K562 (cell line): ENCODE measurements at regions not wholly inside any gene's neighbourhood (a gene's known extent, or its start where the extent isn't known, plus 50 kb on each side); places are given as distances from the start of the nearest gene placed in this dataset.

Experiments
- ATAC-seq: fragments of 200-7000 bp; cut with Tn5 transposase; 3 replicates; pipeline ENCODE4 v1.9.1; 2020; ENCODE audit warnings: moderate library complexity
- BruUV-seq: library from RNA; stranded (reverse); fragments of 400-500 nt; replicated peaks from 2 replicates; lab custom pipeline; 2021; lab: Mats Ljungman, UMichigan
- CTCF ChIA-PET: fragments of 300-600 bp; formaldehyde crosslinking; extraction: SDS; loops from one replicate; lab custom pipeline; 2021; ENCODE audit warnings: low intra/inter-chr PET ratio; lab: Yijun Ruan, JAX
- POLR2A ChIA-PET: fragments of 300-600, 350-650 bp; sonication (Branson Sonifier 250); formaldehyde crosslinking; extraction: SDS; loops from one replicate; lab custom pipeline; 2021; ENCODE audit warnings: antibody characterized with exemption, inconsistent platforms; lab: Yijun Ruan, JAX
- DNase-seq, 4 experiments: peaks; one replicate each; pipeline versions ENCODE4 v3.0.0 to v3.0.0-alpha.2; 2011 to 2018; ENCODE audit warnings: low spot score in 3 of 4, mixed read lengths in 3 of 4; ENCODE audit errors: extremely low read depth in 1 of 4
- FAIRE-seq: peaks from 2 replicates; lab custom pipeline; 2011; peaks lifted over from hg19 to GRCh38; lab: Jason Lieb, UNC
- H2AFZ ChIP-seq: 2 replicates; pipeline ENCODE4 v1.6.0; 2011; ENCODE audit warnings: low read depth, low read length, control low read depth, inconsistent platforms
- H3K27ac ChIP-seq: fragments of 200-600 bp; 3 replicates; pipeline ENCODE4 v1.8.0; 2011; ENCODE audit warnings: low read depth, mild to moderate bottlenecking, control low read depth, inconsistent platforms, low read length, moderate library complexity, mixed read lengths; ENCODE audit errors: extremely low read depth
- H3K27me3 ChIP-seq, 2 experiments: fragments of 300-600 bp in 1 of 2; 2 replicates in 1 of 2; 3 replicates in 1 of 2; pipeline versions ENCODE4 v1.6.0 to v1.8.0; 2011; ENCODE audit warnings: inconsistent platforms in 2 of 2, low read length in 2 of 2, mild to moderate bottlenecking in 1 of 2, mixed read lengths in 1 of 2, moderate library complexity in 1 of 2; ENCODE audit not compliant: control insufficient read depth in 2 of 2, insufficient read depth in 2 of 2
- H3K36me3 ChIP-seq: fragments of 300-600 bp; 3 replicates; pipeline ENCODE4 v1.8.0; 2011; ENCODE audit warnings: mild to moderate bottlenecking, low read length, inconsistent platforms; ENCODE audit not compliant: control insufficient read depth, insufficient read depth
- H3K4me1 ChIP-seq, 2 experiments: fragments of 200-600 bp in 1 of 2; replicated peaks in 1 of 2; 2 replicates in 1 of 2; 3 replicates in 1 of 2; pipeline versions ENCODE4 v1.5.1 to v1.8.0; 2011; ENCODE audit warnings: inconsistent platforms in 2 of 2, low read length in 2 of 2, mild to moderate bottlenecking in 1 of 2, mixed read lengths in 1 of 2, moderate library complexity in 1 of 2; ENCODE audit not compliant: control insufficient read depth in 2 of 2, insufficient read depth in 2 of 2
- H3K4me2 ChIP-seq: 2 replicates; pipeline ENCODE4 v1.6.1; 2011; ENCODE audit warnings: low read length, control low read depth, inconsistent platforms, mixed read lengths; ENCODE audit not compliant: insufficient read depth
- H3K4me3 ChIP-seq: fragments of 200-600 bp; sonication (generic), shearing (Covaris generic); 2 replicates; pipeline ENCODE4 v1.5.1; 2016; ENCODE audit warnings: control low read depth, inconsistent platforms
- H3K79me2 ChIP-seq: fragments of 200-600 bp; 3 replicates; pipeline ENCODE4 v1.8.0; 2011; ENCODE audit warnings: low read length, inconsistent platforms; ENCODE audit not compliant: control insufficient read depth, insufficient read depth
- H3K9ac ChIP-seq, 2 experiments: 2 replicates each; pipeline versions ENCODE4 v1.6.0 to v1.6.1; 2011; ENCODE audit warnings: low read depth in 2 of 2, low read length in 2 of 2, control low read depth in 1 of 2, inconsistent platforms in 1 of 2, mild to moderate bottlenecking in 1 of 2, mixed read lengths in 1 of 2; ENCODE audit not compliant: insufficient read depth in 1 of 2
- H3K9me1 ChIP-seq: one replicate; pipeline ENCODE4 v1.6.0; 2011; ENCODE audit warnings: inconsistent platforms, mild to moderate bottlenecking, low read length, moderate library complexity; ENCODE audit not compliant: control insufficient read depth, insufficient read depth
- H3K9me3 ChIP-seq: replicated peaks from 2 replicates; pipeline ENCODE4 v1.5.1; 2011; ENCODE audit warnings: low read depth, low read length, inconsistent platforms; ENCODE audit not compliant: control insufficient read depth, insufficient read depth
- H4K20me1 ChIP-seq: replicated peaks from 2 replicates; pipeline ENCODE4 v1.6.1; 2011; ENCODE audit warnings: low read length, inconsistent platforms, mixed read lengths; ENCODE audit not compliant: control insufficient read depth, insufficient read depth
- CHD2 ChIP-seq: IDR thresholded peaks from 2 replicates; pipeline ENCODE4 v1.6.1; 2011; ENCODE audit warnings: low read depth, low read length
- FOXK1 ChIP-seq: sonication (generic); formaldehyde crosslinking; IDR thresholded peaks from 2 replicates; pipeline ENCODE4 v1.8.0; 2022; ENCODE audit warnings: missing genetic modification reagents, mild to moderate bottlenecking, borderline replicate concordance
- MTA2 ChIP-seq: fragments of 450-650 bp; IDR thresholded peaks from 2 replicates; pipeline ENCODE4 v1.6.1; 2016; ENCODE audit warnings: low read depth
- MXI1 ChIP-seq: IDR thresholded peaks from 2 replicates; pipeline ENCODE4 v1.6.1; 2011; ENCODE audit warnings: low read depth, mild to moderate bottlenecking, improper control_type of control experiment, low read length
- RAD21 ChIP-seq, 2 experiments: fragments of 250-450 bp in 1 of 2; fragments of 450-650 bp in 1 of 2; sonication (Bioruptor Pico) in 1 of 2; formaldehyde crosslinking in 1 of 2; IDR thresholded peaks in 1 of 2; conservative IDR thresholded peaks in 1 of 2; 2 replicates each; pipeline versions ENCODE4 v1.4.0 to v1.8.0; 2020 to 2022; ENCODE audit warnings: mild to moderate bottlenecking in 2 of 2, moderate library complexity in 1 of 2
- SAFB ChIP-seq: fragments of 200-400 bp; formaldehyde crosslinking; IDR thresholded peaks from 2 replicates; pipeline ENCODE4 v1.6.1; 2017; ENCODE audit warnings: low read depth, low read length, borderline replicate concordance
- XRCC3 ChIP-seq: fragments of 450-650 bp; IDR thresholded peaks from 2 replicates; pipeline ENCODE4 v1.6.1; 2017; ENCODE audit warnings: mild to moderate bottlenecking, moderate library complexity
- ZBTB7A ChIP-seq: IDR thresholded peaks from 2 replicates; pipeline ENCODE4 v1.6.1; 2011; ENCODE audit warnings: low read depth, mild to moderate bottlenecking, low read length, moderate library complexity, borderline replicate concordance; ENCODE audit not compliant: control insufficient read depth
- ZEB2 ChIP-seq: fragments of 450-650 bp; IDR thresholded peaks from 2 replicates; pipeline ENCODE4 v1.6.1; 2016
- ZNF347 ChIP-seq: fragments of 450-650 bp; formaldehyde crosslinking; IDR thresholded peaks from 2 replicates; pipeline ENCODE4 v1.4.0; 2020; ENCODE audit warnings: low read depth, mild to moderate bottlenecking, moderate library complexity
- WGBS: fragments of 100-300 bp; shearing (Covaris generic); methylation state at CpG from one replicate; pipeline ENCODE4 v1.1.6; 2016; ENCODE audit warnings: low coverage, mixed read lengths; ENCODE audit not compliant: insufficient coverage; ENCODE audit errors: missing lambda C conversion rate; 5-methylcytosine and 5-hydroxymethylcytosine counted together
- in situ Hi-C: fragments of 300-500 bp; cut with MboI; formaldehyde crosslinking; loops from 4 replicates; pipeline ENCODE4 v1.15.0; 2018; ENCODE audit warnings: inconsistent platforms, mixed read lengths
- intact Hi-C: fragments of 100-400 bp; cut with micrococcal nuclease; formaldehyde crosslinking; loops from 2 replicates; pipeline ENCODE4 v1.14.2; 2022

GRCh38 chr10:111745982-111746381 is 437.6 kb downstream of the GPAM start:
- 0% methylated on average over 2 of the region's 2 CpGs for WGBS
- Histone ChIP-seq H3K4me2 (no peak overlapping the region), H3K27ac (no peak overlapping the region), H3K9ac (no peak overlapping the region), H4K20me1 (no peaks in the 10 kb centered on the region), H3K4me3 (no peak overlapping the region), H3K9me1 (no peaks in the 10 kb centered on the region), H3K27me3 (no peaks in the 10 kb centered on the region), H3K36me3 (no peaks in the 10 kb centered on the region), H3K9me3 (no peaks in the 10 kb centered on the region)
- ChIA-PET CTCF (no interaction called here), POLR2A (no interaction called here)
- no peak for ATAC-seq
- TF ChIP-seq CHD2 (no peak), ZBTB7A (no peak)
- TF ChIP-seq, all 486 proteins: peak for 0
- DNase-seq (no peak), FAIRE-seq (no peak)
- no peak overlapping the region for H2AFZ ChIP-seq
- intact Hi-C loops (no loop called here), in situ Hi-C loops (no loop called here)
- BruUV-seq, result no TSS peak
- no peaks in the 10 kb centered on the region for H3K4me1 ChIP-seq
- H3K79me2 ChIP-seq, result no peaks in the 10 kb centered on the region

GRCh38 chr10:111747751-111748150 is 435.8 kb downstream of the GPAM start:
- Histone ChIP-seq H3K9ac (no peak overlapping the region), H3K36me3 (no peaks in the 10 kb centered on the region), H3K4me2 (no peak overlapping the region), H3K27ac (no peak overlapping the region), H3K4me1 (no peaks in the 10 kb centered on the region), H4K20me1 (no peaks in the 10 kb centered on the region), H3K79me2 (no peaks in the 10 kb centered on the region), H3K4me3 (no peak overlapping the region), H3K9me1 (no peaks in the 10 kb centered on the region), H3K27me3 (no peaks in the 10 kb centered on the region), H2AFZ (no peak overlapping the region), H3K9me3 (no peaks in the 10 kb centered on the region; the same call in 1 of the 2 replicates)
- in situ Hi-C loops (no loop called here), intact Hi-C loops (no loop called here)
- DNase-seq, result no peak
- WGBS, result 0% methylated on average over 1 of the region's 1 CpG
- CTCF ChIA-PET, result no interaction called here
- no peak for FAIRE-seq
- BruUV-seq, result no TSS peak
- ATAC-seq, result no peak
- no peak for TF ChIP-seq MTA2
- no peak for TF ChIP-seq RAD21 (CRISPR knock-in tag; conservative IDR thresholded peaks at IDR 0.05 in 1 of 2, IDR thresholded peaks at IDR 0.05 in 1 of 2)
- TF ChIP-seq ZNF347 (CRISPR knock-in tag), result no peak
- no peak for TF ChIP-seq ZEB2
- TF ChIP-seq XRCC3, result no peak
- no peak for TF ChIP-seq MXI1
- TF ChIP-seq FOXK1, result no peak
- no peak for TF ChIP-seq SAFB
- POLR2A ChIA-PET, result no interaction called here
